ENCODE measurements at regions not wholly inside any gene's neighbourhood (a gene's known extent, or its start where the extent isn't known, plus 50 kb on each side); places are given as distances from the start of the nearest gene placed in this dataset.
"Not testable (repeated sequence)": the region's sequence is repeated elsewhere in the genome, so short reads cannot be mapped to it uniquely, and the experiment has no call there.

DNA sequence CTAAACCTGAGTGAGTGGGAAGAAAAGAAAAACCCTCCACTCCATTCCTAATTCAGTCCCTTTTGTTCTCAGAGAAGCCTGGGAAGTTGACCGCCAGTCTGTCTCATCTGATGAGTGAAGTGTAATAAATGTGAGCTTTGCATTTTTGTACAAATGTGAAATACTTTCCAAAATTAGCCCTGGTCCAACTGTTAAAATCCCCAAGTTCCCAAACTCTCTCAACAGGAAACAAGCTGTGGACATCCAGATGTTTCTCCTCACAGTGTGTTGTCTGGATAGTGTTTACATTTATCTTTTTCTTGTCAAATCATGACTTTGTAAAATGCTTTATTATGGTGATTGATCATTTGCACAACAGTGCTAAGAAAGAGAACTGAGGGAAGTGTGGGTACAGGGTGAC, 145.1 kb downstream of the TM2D1 start:
- DNase-seq, result no peak

DNA sequence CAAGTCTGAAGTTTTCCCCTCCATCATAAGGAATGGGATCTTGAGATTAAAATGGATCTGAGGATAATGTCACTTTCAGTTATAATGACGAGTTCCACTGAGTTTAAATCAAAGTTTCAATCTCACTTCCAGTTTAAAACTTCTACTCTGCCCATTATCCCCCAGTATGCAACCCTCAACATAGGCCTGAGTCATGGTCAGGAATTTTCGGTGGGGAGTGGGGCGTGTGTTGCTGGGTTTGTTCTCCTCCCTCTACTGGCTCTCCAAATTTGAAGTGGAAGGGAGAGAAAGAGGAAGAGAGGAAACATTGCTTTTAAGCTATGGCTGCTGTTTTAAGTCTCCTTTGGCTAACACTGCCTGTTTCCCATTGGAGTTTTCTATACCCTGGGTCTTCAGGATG, 152.9 kb downstream of the TM2D1 start:
- no peak for DNase-seq

DNA sequence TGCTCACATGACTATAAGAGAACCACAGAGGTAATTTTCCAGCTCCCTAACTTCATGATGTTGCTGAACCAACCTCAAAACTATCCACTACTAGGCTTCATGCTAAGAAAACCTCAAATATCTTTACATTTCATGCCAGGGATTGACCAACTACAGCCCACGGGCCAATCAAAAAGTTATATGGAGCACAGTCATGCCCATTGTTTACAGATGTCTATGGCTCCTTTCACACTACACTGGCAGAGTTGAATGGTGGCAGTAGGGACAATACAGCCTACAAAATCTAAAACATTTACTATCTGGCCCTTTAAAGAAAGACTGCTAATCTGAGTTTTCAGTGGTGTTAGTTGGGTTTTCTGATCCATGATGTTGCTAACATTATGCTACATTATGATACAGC, 154.8 kb downstream of the TM2D1 start:
- DNase-seq, result no peak

DNA sequence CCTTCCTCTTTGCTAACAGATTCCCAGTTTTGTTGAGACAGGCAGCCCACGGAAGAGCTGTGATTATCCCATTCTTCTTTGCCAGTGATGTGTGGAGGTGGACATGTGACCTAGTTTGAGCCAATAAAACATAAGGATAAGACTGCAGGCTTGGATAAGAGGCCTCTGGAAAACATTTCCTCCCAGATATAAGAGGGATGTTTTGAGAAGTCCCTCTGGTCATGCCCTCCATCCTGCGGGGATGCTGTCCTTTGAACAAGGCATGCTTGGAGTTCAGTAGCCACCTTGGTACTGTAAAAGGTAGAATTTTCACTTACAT, 155.7 kb downstream of the TM2D1 start:
- DNase-seq, result no peak

DNA sequence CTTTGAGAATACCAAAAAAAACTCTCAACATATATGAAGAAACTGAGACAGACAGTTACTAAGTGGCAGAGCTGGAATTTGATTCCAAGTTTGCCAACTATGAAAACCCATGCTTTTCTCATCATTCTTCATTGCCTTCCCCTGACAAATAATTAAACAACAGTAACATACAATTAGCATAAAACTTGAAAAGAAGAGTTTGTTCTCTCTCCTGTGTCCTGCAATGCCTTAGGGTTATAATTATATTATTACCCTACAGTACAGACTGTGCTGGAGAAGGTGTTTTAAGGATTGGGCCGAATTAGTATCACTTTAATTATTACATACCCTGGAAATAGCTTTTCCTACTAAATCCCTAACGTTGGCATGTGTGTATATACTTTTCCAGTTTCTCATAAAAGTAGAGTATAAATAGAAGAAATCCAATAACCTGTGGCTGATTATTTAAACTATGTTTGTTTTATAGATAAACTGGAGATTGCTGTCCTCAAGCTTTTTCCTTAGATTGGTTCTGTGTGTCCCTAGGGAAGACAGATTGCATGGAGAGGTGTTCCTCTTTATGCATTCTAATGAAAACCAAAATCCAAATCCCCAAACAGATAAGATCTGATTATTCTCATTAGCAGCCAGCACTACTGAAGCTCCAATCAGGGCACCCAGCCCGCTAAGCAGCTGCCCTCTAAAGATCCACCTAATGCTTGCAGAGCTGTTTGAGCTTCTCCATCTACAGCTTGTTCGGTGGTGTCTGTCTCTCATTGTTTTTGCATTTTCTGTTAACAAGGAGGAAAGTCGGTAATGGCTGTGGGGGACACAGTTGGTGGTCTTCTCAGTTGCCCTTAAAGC, 156.3 kb downstream of the TM2D1 start:
- no peak for DNase-seq

DNA sequence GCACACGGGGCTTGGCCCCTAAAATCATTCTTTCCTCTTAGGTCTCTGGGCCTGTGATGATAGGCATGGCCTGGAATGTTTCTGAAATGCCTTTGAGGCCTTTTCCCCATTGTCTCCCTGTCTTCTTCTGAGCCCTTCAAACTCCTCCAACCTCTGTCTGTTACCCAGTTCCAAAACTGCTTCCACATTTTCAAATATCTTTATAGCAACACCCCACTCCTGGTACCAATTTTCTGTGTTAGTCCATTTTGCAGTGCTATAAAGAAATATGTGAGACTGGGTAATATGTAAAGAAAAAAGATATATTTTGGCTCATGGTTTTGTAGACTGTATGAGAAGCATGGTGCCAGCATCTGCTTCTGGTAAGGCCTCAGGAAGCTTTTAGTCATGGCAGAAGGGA, 158.8 kb downstream of the TM2D1 start:
- DNase-seq, result no peak

DNA sequence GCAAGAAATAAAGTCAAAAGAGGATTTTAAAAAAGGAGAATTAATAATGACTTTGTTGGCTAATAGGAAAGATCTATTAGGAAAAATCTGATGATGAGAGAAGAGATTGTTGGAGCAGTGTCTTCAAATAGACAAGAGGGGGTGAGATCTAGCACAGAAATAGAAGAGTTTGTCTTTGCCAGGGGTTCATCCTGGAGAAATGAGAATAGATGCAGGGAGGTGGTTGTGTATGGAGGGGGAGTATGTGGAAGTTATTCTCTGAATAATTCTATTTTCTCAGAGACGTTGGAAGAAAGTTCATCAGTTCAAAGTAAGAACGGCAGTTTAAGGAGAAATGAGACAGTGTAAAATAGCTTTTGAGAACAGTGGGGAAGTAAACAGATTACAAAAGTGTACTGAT, 161.3 kb downstream of the TM2D1 start:
- DNase-seq, result no peak

DNA sequence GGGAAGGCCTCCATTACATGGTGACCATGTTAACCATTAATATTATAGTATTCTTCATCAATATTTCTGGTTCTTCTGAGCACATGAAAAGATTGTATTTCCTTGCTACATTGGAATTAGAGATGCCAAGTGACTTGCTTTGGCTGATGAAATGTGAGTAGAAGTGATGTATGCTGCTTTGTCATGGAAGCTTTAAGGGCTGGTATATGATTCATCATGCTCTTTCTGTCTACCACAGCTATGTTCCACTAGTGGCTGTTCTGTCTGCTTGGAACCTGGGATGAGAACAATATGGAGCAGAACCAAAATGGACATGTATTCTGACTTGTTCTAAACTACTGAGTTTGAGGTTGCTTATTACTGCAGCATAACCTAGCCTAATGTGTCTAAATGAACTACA, 163.3 kb downstream of the TM2D1 start:
- no peak for DNase-seq

DNA sequence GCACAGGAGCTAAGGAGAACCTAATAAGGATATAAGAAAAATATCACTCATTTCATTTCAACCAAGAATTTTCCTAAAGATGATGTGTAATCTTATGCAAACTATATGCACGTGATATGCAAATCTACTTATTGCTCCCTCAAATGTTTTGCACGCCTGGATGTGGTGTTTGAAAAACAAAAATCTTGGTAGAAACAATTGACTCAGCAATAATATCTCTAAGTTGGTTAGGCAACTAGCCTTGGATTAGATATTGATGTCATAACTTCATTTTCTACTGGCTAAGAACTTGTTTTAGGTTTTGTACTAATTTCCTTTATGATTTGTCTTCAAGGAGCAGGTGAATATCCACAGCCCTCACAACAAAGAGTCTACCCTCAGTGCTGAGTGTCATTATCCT, 164.6 kb downstream of the TM2D1 start:
- DNase-seq, result no peak

DNA sequence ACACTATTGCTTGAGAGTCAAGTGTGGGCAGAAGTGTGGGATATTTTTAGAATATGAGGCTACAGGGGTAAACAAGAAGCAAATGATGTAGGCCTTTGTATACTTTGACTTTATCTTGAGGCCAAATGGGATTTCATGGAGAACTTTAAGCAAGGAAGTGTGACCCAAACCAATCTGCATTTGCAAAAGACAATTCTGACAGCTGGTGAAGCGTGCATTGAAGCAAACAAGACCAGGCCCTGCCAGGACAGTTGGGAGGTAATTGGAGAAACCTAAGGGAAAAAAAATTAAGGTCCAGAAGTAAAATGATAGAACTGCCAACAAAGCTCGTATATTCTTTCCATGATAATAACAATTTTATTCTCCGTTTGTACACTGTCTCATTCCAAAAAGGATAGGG, 168.3 kb downstream of the TM2D1 start:
- DNase-seq, result no peak

DNA sequence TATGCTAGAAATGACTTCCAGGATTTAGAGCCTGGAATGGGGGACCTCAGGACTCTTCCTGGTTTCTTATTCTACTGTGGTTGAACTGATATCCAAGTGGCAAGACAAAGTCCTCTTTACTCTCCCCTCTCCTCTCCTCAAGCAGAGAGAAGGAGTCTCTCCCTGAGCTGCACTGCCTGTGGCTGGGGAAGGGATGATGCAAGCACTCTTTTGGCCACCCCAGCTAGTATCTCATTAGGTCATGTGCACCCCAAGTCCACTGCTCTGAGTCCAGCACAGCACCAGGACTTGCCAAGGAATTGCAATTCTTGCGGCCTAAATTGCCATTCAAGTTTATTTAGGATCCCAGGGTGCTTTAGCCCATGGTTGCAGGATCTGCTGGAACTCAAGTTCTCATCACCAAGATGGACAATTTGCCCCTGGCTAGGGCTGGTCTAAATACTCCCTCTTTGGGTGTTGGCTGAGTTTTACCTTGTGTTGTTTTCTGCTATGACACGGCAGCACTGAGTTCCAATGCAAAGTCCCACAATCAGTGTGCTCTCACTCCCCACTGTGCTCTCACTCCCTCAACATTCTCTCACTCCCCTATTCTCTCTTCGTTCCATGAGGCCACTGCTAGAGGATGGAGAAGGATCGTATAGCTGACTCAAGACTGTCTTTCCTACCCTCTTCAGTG, 172.2 kb downstream of the TM2D1 start:
- no peak for DNase-seq

DNA sequence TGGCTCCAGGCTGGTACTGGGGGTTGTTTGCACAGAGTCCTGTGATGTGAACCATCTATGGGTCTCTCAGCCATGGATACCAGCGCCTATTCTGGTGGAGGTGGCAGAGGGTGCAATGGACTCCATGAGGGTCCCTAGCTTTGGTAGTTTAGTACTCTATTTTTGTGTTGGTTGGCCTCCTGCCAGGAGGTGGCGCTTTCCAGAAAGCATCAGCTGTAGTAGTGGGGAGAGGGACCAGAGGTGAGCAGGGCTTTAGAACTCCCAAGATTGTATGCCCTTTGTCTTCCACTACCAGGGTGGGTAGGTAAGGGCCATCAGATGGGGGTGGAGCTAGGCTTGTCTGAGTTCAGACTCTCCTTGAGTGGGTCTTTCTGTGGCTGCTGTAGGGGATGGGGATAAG, 177.6 kb downstream of the TM2D1 start:
- DNase-seq, result not testable (repeated sequence)

DNA sequence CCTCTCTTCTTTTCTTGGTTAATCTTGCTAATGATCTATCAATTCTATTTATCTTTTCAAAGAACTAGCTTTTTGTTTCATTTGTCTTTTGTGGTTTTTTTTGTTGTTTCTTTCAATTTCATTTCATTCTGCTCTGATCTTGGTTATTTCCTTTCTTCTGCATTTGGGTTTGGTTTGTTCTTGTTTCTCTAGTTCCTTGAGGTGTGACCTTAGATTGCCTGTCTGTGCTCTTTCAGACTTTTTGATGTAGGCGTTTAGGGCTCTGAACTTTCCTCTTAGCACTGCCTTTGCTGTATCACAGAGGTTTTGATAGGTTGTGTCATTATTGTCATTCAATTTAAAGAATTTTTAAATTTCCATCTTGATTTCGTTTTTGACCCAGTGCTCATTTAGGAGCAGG, 180.1 kb downstream of the TM2D1 start:
- not testable (repeated sequence) for DNase-seq

DNA sequence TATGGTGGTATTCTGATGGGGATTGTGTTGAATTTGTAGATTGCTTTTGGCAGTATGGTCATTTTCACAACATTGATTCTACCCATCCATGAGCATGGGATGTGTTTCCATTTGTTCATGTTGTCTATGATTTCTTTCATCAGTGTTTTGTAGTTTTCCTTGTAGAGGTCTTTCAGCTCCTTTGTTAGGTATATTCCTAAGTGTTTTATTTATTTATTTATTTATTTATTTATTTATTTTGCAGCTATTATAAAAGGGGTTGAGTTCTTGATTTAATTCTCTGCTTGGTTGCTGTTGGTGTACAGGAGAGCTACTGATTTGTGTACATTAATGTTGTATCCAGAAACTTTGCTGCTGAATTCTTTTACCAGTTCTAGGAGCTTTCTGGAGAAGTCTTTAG, 181.4 kb downstream of the TM2D1 start:
- not testable (repeated sequence) for DNase-seq

DNA sequence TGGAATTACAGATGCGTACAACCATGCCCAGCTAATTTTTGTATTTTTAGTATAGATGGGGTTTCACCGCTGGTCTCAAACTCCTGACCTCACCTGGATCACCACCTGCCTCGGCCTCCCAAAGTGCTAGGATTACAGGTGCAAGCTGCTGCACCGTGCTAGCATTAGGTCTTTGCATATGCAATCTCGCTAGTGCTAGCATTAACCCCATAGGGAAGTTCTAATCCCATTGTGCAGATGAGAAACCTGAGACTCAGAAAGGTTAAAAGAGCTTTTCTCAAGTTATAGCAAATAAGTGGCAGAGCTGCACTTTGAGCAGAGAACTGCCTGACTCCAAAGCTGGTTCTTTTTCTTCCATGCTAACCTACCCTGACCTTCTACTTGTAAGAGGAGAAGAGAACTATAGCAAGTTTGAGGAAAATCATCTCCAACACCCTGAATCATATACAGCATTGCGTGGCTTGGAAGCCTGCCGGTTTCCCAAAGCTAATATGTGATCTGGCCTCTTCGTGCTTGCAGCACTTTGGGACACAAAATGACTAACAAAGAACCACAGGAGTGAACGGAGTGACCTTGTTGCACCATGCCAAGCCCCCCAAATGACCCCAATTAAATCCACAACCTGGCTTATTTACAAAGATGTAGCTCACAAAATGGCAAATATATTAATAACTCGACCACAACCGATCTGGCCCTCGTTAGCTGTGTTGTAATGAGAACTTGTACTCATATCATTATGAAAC, 185.1 kb downstream of the TM2D1 start:
- no peak for DNase-seq

DNA sequence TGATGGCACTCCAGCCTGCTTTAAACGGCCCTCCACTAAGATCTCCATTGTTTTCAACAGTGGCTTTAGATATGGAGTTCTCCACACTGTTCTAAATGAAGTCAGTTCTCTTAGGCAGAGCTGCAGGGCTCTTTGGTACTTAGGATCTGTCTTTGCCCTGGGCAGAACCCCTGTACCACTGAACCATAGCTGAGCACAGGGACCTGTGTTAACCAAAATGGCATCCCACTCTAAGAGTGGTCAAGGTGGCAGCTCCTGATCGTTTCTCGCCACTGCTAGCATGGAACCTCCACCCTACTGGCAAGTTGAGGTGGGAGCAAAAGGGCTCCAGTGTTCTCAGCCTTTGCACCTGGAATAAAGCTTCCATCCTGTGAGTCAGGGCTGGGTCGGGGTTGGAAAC, 186.7 kb downstream of the TM2D1 start:
- DNase-seq, result no peak

DNA sequence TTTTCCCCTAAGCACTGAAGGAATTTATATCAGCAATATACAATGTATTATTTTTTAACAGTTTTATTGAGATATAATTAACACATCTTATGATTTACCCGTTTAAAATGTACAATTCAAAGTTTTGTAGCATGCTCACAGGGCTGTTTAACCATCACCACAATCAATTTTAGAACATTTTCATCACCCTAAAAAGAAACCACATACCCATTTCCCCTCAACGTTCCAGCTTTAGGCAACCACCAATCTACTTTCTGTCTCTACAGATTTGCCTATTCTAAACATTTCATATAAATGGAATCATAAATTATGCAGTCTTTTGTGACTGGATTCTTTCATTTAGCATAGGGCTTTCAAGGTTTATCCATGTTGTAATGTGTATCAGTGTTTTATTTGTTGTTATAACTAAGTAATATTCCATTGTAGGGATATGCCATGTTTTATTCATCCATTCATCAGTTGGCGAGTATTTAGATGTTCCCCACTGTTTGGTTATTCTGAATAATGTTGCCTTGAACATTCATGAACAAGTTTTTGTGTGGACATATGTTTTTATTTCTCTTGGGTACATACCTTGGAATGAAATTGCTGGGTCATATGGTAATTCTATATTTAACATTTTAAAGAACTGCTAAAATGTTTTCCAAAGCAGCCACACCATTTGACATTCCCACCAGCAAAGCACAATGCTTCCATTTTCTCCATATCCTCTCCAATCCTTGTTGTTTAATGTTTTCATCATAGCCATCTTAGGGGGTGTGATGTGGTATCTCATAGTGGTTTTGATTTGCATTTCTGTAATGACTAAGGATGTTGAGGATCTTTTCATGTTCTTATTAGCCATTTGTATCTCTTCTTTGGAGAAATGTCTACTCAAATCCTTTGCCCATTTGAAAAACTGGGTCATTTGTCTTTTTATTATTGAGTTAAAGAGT, 188.5 kb downstream of the TM2D1 start:
- DNase-seq, result no peak

DNA sequence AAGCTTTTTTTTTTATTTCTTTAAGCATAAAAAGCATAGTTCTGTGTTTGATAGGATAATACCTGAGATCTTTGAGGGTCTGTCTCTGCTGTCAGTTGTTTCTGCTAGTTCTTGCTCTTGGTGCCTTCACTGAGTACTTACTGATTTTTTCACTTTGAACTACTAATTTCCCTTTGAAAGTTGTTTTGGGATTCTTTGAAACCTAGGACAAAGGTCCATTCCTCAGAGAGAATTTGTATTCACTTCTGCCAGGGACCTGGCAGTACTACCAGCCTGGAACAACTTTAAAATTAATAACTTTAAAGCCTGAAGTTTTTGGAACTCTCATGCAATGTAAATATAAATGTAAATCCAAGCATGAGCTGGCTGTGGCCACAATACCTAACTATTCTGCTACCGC, 190.1 kb downstream of the TM2D1 start:
- no peak for DNase-seq

DNA sequence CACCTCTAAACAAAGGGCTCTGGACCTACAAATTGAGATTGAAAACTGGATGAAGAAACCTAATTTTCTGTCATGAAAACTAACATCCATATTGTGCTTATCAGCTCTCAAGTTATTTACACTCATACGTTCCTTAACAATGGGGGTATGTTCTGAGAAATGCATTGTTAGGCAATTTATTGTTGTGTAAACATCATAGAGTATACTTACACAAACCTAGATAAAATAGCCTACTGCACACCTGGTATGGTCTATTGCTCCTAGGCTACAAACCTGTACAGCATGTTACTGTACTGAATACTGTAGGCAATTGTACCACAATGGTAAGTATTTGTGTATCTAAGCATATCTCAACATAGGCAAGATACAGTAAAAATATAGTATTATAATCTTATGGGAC, 191.4 kb downstream of the TM2D1 start:
- DNase-seq, result no peak

DNA sequence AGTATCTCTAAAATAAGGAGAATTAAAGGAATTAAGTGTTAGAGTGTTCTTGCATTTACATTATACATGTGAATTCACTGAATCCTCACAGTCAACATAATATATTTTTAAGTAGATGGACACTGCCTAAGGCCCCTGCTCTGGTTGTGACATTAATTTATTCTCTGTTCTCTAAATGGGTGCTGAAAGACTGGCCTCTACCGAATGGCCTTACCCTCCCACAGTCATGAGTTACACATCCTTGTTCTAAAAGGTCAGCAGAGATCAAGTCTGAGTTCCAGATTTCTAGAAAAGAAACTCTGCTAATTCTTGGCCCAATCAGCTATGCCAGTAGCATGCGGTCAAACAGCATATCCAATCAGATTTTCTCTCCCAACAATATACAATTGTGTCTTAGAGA, 193.2 kb downstream of the TM2D1 start:
- no peak for DNase-seq

DNA sequence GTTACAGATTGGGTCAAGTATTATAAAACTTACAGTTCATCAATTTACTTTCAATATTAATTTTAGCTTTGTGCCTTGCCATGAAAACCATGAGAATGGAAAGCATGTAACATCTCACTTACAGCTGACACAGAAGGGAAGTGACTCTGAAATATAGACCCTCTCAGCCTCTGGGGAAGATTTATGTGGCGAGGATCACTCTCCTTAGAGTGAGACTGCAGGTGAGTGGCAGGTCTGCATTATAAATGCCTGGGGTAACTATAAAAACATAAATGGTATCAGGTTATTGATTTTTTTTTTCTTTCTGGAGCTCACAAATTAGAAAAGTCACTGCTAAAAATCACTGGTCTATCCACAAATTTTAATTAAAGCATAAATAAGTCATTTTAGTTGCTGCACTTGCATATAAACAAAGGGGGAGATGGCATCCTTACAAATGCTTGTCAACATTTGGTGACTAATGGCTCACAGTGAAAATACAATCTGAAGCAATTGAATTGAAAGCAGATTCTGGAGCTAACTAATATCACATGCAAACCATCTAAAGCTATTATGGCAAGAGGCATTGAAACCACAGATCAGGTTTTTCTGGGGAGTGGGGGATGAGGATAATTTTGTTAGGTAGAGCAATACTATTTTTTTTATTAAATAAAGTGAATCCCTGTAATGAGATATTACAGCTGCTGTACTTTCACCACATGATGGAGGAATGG, 200.9 kb downstream of the TM2D1 start:
- no peak for DNase-seq

DNA sequence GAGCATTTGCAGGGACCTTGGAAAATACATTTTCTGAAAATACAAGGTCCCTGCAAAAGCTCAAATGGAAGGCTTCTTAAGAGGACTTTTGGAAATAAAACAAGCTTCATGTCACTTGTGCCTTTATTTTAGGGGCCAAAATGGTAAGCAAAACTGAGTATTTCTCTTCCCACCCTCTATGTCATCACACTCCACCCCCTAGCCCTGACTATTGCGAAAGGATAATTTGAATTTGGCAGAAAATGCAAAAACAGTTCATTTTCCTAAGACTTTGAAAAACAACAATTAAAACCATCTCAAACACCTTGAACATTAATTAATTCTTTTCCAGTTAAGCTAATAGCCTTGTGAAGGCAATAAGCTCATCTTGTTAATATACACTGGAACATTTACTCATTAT, 201.7 kb downstream of the TM2D1 start:
- DNase-seq, result no peak
